Brain microvascular endothelial cell (primary cell): ENCODE measurements at regions not wholly inside any gene's neighbourhood (a gene's known extent, or its start where the extent isn't known, plus 50 kb on each side); places are given as distances from the start of the nearest gene placed in this dataset.

Source experiments
- DNase-seq: peaks from one replicate; pipeline ENCODE4 v3.0.0-alpha.2; 2020
- H3K27ac ChIP-seq: fragments of 250-450 bp; sonication (Bioruptor Pico); 2 replicates; pipeline ENCODE4 v1.5.1; 2020; ENCODE audit warnings: mild to moderate bottlenecking, moderate library complexity
- H3K27me3 ChIP-seq: fragments of 250-450 bp; sonication (Bioruptor Pico); replicated peaks from 2 replicates; pipeline ENCODE4 v1.5.1; 2020; ENCODE audit warnings: mild to moderate bottlenecking
- H3K36me3 ChIP-seq: fragments of 250-450 bp; sonication (Bioruptor Pico); replicated peaks from 2 replicates; pipeline ENCODE4 v1.5.1; 2020; ENCODE audit warnings: mild to moderate bottlenecking
- H3K4me3 ChIP-seq: 2 replicates; pipeline ENCODE4 v1.5.1; 2011; ENCODE audit warnings: low read depth, mild to moderate bottlenecking, control low read depth, low read length, moderate library complexity
- in situ Hi-C: cut with HindIII; loops from 2 replicates; pipeline ENCODE4 v1.10.0; 2017; ENCODE audit warnings: low sequenced_read_pairs, low pct_ligation_motif_present
- TF ChIP-seq, protein P1 (sequence below): IDR thresholded peaks from 2 replicates; pipeline ENCODE4 v1.5.1; 2011; ENCODE audit warnings: low read depth, mild to moderate bottlenecking, moderate library complexity, low read length, control low read depth, inconsistent platforms; ENCODE audit errors: missing control alignments

DNA sequence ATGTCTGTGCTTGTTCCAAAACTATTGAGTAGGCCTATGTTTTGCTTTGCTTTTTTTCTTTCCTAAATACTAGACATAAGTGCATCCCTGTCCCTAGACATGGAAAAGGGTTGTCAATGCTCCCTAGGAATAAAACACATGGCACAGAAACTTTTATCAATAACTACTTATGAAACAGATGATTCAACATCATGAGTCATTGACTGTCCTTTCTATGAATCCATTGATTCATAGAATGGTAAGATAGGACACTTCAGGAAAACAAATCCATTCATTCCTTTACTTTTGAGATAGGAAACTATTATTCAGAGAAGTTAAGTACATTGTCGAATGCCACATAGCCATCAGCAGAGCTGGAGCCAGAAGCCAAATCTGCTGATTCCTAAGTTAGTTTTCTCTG lies 147.5 kb downstream of the TSEN15 start:
- H3K4me3 ChIP-seq, result no peak overlapping the region
- H3K27me3 ChIP-seq, result no peaks in the 10 kb centered on the region
- DNase-seq, result no peak
- in situ Hi-C loops, result no loop called here
- H3K27ac ChIP-seq, result no peak overlapping the region
- TF ChIP-seq, protein P1, sequence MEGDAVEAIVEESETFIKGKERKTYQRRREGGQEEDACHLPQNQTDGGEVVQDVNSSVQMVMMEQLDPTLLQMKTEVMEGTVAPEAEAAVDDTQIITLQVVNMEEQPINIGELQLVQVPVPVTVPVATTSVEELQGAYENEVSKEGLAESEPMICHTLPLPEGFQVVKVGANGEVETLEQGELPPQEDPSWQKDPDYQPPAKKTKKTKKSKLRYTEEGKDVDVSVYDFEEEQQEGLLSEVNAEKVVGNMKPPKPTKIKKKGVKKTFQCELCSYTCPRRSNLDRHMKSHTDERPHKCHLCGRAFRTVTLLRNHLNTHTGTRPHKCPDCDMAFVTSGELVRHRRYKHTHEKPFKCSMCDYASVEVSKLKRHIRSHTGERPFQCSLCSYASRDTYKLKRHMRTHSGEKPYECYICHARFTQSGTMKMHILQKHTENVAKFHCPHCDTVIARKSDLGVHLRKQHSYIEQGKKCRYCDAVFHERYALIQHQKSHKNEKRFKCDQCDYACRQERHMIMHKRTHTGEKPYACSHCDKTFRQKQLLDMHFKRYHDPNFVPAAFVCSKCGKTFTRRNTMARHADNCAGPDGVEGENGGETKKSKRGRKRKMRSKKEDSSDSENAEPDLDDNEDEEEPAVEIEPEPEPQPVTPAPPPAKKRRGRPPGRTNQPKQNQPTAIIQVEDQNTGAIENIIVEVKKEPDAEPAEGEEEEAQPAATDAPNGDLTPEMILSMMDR, result no peak
- no peaks in the 10 kb centered on the region for H3K36me3 ChIP-seq

DNA sequence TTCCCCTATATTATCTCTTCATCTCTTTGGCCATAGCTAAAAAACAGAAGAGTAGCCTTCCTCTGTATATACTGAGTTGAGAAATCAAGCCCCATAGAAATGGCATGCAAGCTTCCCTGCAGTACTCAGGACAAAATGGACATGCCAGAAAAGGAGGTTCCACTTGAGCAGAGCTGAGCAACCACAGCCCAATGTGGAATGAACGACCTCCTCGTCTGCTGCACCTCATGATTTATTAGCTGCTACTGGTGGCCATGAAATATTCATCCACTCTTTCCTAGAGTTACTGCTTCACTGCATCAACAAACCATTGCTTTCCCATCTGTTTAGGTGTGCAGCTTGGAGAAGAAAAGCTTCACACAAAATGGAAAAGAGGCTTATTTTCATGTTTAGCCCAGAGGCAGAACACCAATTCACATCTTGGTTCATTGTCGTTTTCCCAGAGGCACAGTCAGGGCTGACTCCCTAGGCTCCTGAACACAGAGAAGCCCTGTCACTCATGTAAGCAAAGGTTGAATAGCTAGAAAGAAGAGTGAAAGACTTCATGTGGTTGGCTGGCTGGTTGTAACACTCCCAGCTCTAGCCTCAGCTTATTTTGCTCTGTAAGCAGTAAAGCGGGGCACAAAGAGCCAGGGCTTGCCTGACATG lies 148.0 kb downstream of the TSEN15 start:
- no peak for DNase-seq
- in situ Hi-C loops, result no loop called here
- H3K27me3 ChIP-seq, result no peaks in the 10 kb centered on the region
- TF ChIP-seq, protein P1, result no peak
- H3K4me3 ChIP-seq, result no peak overlapping the region
- no peak overlapping the region for H3K27ac ChIP-seq
- H3K36me3 ChIP-seq, result no peaks in the 10 kb centered on the region

DNA sequence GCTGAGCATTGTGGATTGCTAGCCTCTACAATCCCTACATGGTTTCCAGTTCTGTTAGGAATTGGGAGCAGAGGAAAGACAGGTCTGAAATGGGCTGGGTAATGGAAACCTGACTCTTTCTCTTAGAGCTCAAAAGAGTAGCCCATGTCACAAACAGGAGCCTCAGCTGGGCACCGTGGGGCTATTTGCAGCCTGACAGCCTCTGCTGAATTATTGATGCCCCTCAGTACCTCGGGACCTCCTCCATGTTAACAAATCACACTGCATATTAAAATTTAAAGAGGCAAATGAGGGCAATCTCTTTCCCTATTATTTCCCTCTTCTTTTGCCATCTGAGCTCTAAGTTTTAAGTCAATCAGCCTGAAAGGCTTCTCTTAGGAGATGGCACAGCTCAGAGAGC lies 157.1 kb downstream of the TSEN15 start:
- DNase-seq, result no peak
- Histone ChIP-seq H3K36me3 (no peaks in the 10 kb centered on the region), H3K27ac (no peak overlapping the region), H3K27me3 (no peaks in the 10 kb centered on the region), H3K4me3 (no peak overlapping the region)
- in situ Hi-C loops, result no loop called here
- TF ChIP-seq, protein P1, result no peak

GRCh38 chr1:184210031-184210430 lies 158.5 kb downstream of the TSEN15 start:
- DNase-seq, result no peak
- Histone ChIP-seq H3K4me3 (no peak overlapping the region), H3K27me3 (no peaks in the 10 kb centered on the region), H3K27ac (no peak overlapping the region), H3K36me3 (no peaks in the 10 kb centered on the region)
- TF ChIP-seq, protein P1, result no peak
- in situ Hi-C loops, result no loop called here

DNA sequence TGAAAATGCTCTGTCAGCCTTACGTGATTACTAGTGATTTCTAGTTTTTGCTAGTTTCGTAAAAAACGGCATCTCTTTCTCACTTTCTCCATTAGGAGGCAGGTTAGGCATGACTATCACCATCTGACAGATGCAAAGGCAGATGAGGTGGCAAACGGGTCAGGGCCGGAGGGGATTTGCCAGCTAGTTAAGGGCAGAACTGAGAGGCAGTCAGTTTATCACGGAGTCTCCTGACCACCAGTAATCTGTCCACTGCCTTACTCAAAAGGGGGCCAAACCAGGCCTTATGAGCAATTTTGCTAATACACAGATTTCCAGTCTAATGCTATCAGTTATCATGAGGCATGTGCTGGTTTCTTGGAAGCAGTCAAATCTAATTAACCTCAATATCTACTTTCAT lies 159.3 kb downstream of the TSEN15 start:
- no peaks in the 10 kb centered on the region for H3K27me3 ChIP-seq
- TF ChIP-seq, protein P1, result no peak
- H3K27ac ChIP-seq, result no peak overlapping the region
- DNase-seq, result no peak
- H3K36me3 ChIP-seq, result no peaks in the 10 kb centered on the region
- no peak overlapping the region for H3K4me3 ChIP-seq
- in situ Hi-C loops, result no loop called here
